ENCODE measurements at regions not wholly inside any gene's neighbourhood (a gene's known extent, or its start where the extent isn't known, plus 50 kb on each side); places are given as distances from the start of the nearest gene placed in this dataset.

GRCh38 chr5:4737868-4738267 lies 402.3 kb upstream of the ADAMTS16 start:
- TF ChIP-seq CTCF (conservative IDR thresholded peaks at IDR 0.05; ENCODE audit: low read length) = no peak
- DNase-seq (ENCODE audit: low read depth) = no peak
- H3K4me3 ChIP-seq (ENCODE audit: low read length) = no peak overlapping the region

GRCh38 chr5:4738298-4738697 lies 401.8 kb upstream of the ADAMTS16 start:
- DNase-seq (ENCODE audit: low read depth) = no peak
- no peak for TF ChIP-seq CTCF (conservative IDR thresholded peaks at IDR 0.05; ENCODE audit: low read length)
- no peak overlapping the region for H3K4me3 ChIP-seq (ENCODE audit: low read length)

- no peak for DNase-seq (ENCODE audit: low read depth)
- no peak overlapping the region for H3K4me3 ChIP-seq (ENCODE audit: low read length)
- no peak for TF ChIP-seq CTCF (conservative IDR thresholded peaks at IDR 0.05; ENCODE audit: low read length)
These were observed 400.0 kb upstream of the ADAMTS16 start for GRCh38 chr5:4740156-4740555.

- no peak overlapping the region for H3K4me3 ChIP-seq (ENCODE audit: low read length)
- DNase-seq (ENCODE audit: low read depth) = no peak
- TF ChIP-seq CTCF (conservative IDR thresholded peaks at IDR 0.05; ENCODE audit: low read length) = no peak
These were observed 381.6 kb upstream of the ADAMTS16 start for GRCh38 chr5:4758550-4758949.

GRCh38 chr5:4758996-4759395 lies 381.1 kb upstream of the ADAMTS16 start:
- no peak overlapping the region for H3K4me3 ChIP-seq (ENCODE audit: low read length)
- TF ChIP-seq CTCF (conservative IDR thresholded peaks at IDR 0.05; ENCODE audit: low read length) = no peak
- DNase-seq (ENCODE audit: low read depth) = no peak

GRCh38 chr5:4762316-4762715 lies 377.8 kb upstream of the ADAMTS16 start:
- no peak for TF ChIP-seq CTCF (conservative IDR thresholded peaks at IDR 0.05; ENCODE audit: low read length)
- no peak overlapping the region for H3K4me3 ChIP-seq (ENCODE audit: low read length)
- no peak for DNase-seq (ENCODE audit: low read depth)

GRCh38 chr5:4765411-4765810 lies 374.7 kb upstream of the ADAMTS16 start:
- no peak for TF ChIP-seq CTCF (conservative IDR thresholded peaks at IDR 0.05; ENCODE audit: low read length)
- no peak overlapping the region for H3K4me3 ChIP-seq (ENCODE audit: low read length)
- no peak for DNase-seq (ENCODE audit: low read depth)

Measured in AG10803 (cell line).